ENCODE measurements at regions not wholly inside any gene's neighbourhood (a gene's known extent, or its start where the extent isn't known, plus 50 kb on each side); places are given as distances from the start of the nearest gene placed in this dataset.

- TF ChIP-seq CTCF (IDR thresholded peaks at IDR 0.05) = no peak
- TF ChIP-seq POLR2A (IDR thresholded peaks at IDR 0.05) = no peak
Measured at GRCh38 chr18:79612291-79613108, 67.1 kb upstream of the CTDP1 start.
